ENCODE measurements at regions not wholly inside any gene's neighbourhood (a gene's known extent, or its start where the extent isn't known, plus 50 kb on each side); places are given as distances from the start of the nearest gene placed in this dataset.

DNA sequence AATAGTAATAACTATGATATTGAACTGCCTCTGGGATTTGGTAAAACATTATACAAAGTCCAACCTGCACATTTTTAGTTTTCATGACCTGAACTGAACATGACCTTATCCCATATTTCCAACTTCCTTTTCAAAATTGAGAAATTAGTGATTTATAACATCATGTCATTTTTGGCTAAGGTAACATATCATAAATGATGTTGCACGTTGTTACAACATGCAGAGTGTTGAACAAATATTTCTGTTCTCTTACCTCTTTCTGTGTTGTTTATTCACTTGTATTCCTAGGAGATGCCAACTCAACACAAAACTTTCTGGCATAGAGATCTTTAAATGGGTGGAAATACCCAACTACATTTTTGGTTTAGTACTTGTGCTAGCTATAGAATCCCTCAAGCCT lies 496.0 kb downstream of the SLC6A15 start:
- dilution Hi-C loops (cut with MboI; ENCODE audit: extremely low pct_ligation_motif_present, low sequenced_read_pairs), result no loop called here
- FAIRE-seq, result no peak

DNA sequence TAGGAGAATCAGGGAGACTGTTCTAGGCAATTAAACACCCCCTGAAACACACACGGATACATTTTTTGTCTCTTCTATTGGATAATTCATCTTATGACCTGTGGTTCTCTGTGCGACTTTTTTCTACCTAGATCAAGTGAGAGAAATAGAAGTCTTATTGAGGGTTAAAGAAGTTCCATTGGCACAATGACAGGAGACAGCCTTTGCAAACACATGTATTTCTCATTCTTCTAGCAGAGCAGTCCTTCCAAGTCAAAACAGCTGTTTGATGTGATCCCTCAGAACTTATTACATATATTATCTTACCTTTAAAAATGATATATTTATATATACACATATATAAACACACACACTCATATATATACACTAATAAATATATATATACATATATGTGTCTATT lies 496.7 kb downstream of the SLC6A15 start:
- Histone ChIP-seq H4K20me1 (ENCODE audit: control insufficient read depth, extremely low read depth, insufficient read depth, low read length) (no peaks in the 10 kb centered on the region), H3K9ac (ENCODE audit: control insufficient read depth, extremely low read depth, insufficient read depth, low read length) (no peak overlapping the region), H3K36me3 (ENCODE audit: control insufficient read depth in 2 of 2, extremely low read depth in 1 of 2, insufficient read depth in 2 of 2, low read length in 2 of 2) (no peaks in the 10 kb centered on the region), H3K4me2 (ENCODE audit: control insufficient read depth, extremely low read depth, insufficient read depth, low read depth, low read length) (no peak overlapping the region), H3K9me1 (ENCODE audit: control insufficient read depth, extremely low read depth, insufficient read depth, low read length) (no peaks in the 10 kb centered on the region), H3K4me1 (ENCODE audit: control insufficient read depth, extremely low read depth, insufficient read depth, low read length) (no peaks in the 10 kb centered on the region), H3K27ac (ENCODE audit: control insufficient read depth, insufficient read depth, low read length) (no peak overlapping the region), H3K9me3 (ENCODE audit: control insufficient read depth, low read depth, low read length) (no peaks in the 10 kb centered on the region), H3K79me2 (ENCODE audit: control insufficient read depth, insufficient read depth, low read length) (no peaks in the 10 kb centered on the region), H3K4me3 (ENCODE audit: control insufficient read depth in 2 of 3, extremely low read depth in 1 of 3, insufficient read depth in 2 of 3, low read depth in 1 of 3, low read length in 3 of 3) (no peak overlapping the region), H2AFZ (ENCODE audit: control insufficient read depth, low read length) (no peak overlapping the region), H3K27me3 (ENCODE audit: control insufficient read depth, extremely low read depth, insufficient read depth, low read length) (no peaks in the 10 kb centered on the region)
- dilution Hi-C loops (cut with MboI; ENCODE audit: extremely low pct_ligation_motif_present, low sequenced_read_pairs), result no loop called here
- no peak for FAIRE-seq
- no peak for DNase-seq (ENCODE audit: low read depth, low spot score)
- TF ChIP-seq, protein P1, sequence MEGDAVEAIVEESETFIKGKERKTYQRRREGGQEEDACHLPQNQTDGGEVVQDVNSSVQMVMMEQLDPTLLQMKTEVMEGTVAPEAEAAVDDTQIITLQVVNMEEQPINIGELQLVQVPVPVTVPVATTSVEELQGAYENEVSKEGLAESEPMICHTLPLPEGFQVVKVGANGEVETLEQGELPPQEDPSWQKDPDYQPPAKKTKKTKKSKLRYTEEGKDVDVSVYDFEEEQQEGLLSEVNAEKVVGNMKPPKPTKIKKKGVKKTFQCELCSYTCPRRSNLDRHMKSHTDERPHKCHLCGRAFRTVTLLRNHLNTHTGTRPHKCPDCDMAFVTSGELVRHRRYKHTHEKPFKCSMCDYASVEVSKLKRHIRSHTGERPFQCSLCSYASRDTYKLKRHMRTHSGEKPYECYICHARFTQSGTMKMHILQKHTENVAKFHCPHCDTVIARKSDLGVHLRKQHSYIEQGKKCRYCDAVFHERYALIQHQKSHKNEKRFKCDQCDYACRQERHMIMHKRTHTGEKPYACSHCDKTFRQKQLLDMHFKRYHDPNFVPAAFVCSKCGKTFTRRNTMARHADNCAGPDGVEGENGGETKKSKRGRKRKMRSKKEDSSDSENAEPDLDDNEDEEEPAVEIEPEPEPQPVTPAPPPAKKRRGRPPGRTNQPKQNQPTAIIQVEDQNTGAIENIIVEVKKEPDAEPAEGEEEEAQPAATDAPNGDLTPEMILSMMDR (optimal IDR thresholded peaks at IDR 0.05 in 1 of 3, IDR thresholded peaks at IDR 0.05 in 1 of 3, conservative IDR thresholded peaks at IDR 0.05 in 1 of 3; ENCODE audit: extremely low read depth in 1 of 3, insufficient read depth in 2 of 3, low read length in 3 of 3), result no peak
- no peak for TF ChIP-seq EZH2 (IDR thresholded peaks at IDR 0.05; ENCODE audit: low read length)

More for the DNA sequence above, 496.0 kb downstream of the SLC6A15 start:
- TF ChIP-seq, protein P1 (optimal IDR thresholded peaks at IDR 0.05 in 1 of 3, IDR thresholded peaks at IDR 0.05 in 1 of 3, conservative IDR thresholded peaks at IDR 0.05 in 1 of 3; ENCODE audit: extremely low read depth in 1 of 3, insufficient read depth in 2 of 3, low read length in 3 of 3), result no peak
- no peak for TF ChIP-seq EZH2 (IDR thresholded peaks at IDR 0.05; ENCODE audit: low read length)
- Histone ChIP-seq H3K4me1 (ENCODE audit: control insufficient read depth, extremely low read depth, insufficient read depth, low read length) (no peaks in the 10 kb centered on the region), H3K36me3 (ENCODE audit: control insufficient read depth in 2 of 2, extremely low read depth in 1 of 2, insufficient read depth in 2 of 2, low read length in 2 of 2) (no peaks in the 10 kb centered on the region), H3K9ac (ENCODE audit: control insufficient read depth, extremely low read depth, insufficient read depth, low read length) (no peak overlapping the region), H2AFZ (ENCODE audit: control insufficient read depth, low read length) (no peak overlapping the region), H3K27ac (ENCODE audit: control insufficient read depth, insufficient read depth, low read length) (no peak overlapping the region), H3K79me2 (ENCODE audit: control insufficient read depth, insufficient read depth, low read length) (no peaks in the 10 kb centered on the region), H3K9me1 (ENCODE audit: control insufficient read depth, extremely low read depth, insufficient read depth, low read length) (no peaks in the 10 kb centered on the region), H3K27me3 (ENCODE audit: control insufficient read depth, extremely low read depth, insufficient read depth, low read length) (no peaks in the 10 kb centered on the region), H3K4me3 (ENCODE audit: control insufficient read depth in 2 of 3, extremely low read depth in 1 of 3, insufficient read depth in 2 of 3, low read depth in 1 of 3, low read length in 3 of 3) (no peak overlapping the region), H3K4me2 (ENCODE audit: control insufficient read depth, extremely low read depth, insufficient read depth, low read depth, low read length) (no peak overlapping the region), H3K9me3 (ENCODE audit: control insufficient read depth, low read depth, low read length) (no peaks in the 10 kb centered on the region), H4K20me1 (ENCODE audit: control insufficient read depth, extremely low read depth, insufficient read depth, low read length) (no peaks in the 10 kb centered on the region)
- DNase-seq (ENCODE audit: low read depth, low spot score), result no peak

Measured in keratinocyte (primary cell).